Psoas muscle (tissue), 7 donors: ENCODE measurements at regions not wholly inside any gene's neighbourhood (a gene's known extent, or its start where the extent isn't known, plus 50 kb on each side); places are given as distances from the start of the nearest gene placed in this dataset.

Source experiments
- ATAC-seq, 4 donors: fragments of 200-7000 bp; cut with Tn5 transposase; one replicate each; pipeline ENCODE4 v1.9.1; 2020; ENCODE audit warnings: moderate library complexity in 3 of 4, mild to moderate bottlenecking in 2 of 4
- DNase-seq, 2 donors: peaks; one replicate each; pipeline ENCODE4 v3.0.0-alpha.2; 2020
- H3K27ac ChIP-seq: fragments of 200-600 bp; one replicate; pipeline ENCODE4 v1.8.0; 2022
- H3K27me3 ChIP-seq, 3 donors: fragments of 200-600 bp in 1 of 3; one replicate each; pipeline versions ENCODE4 v1.6.1 to v1.8.0; 2013 to 2022; ENCODE audit warnings: low read length in 2 of 3, mild to moderate bottlenecking in 2 of 3, moderate library complexity in 1 of 3; ENCODE audit not compliant: insufficient read depth in 3 of 3
- H3K36me3 ChIP-seq, 2 donors: fragments of 200-600 bp in 1 of 2; one replicate each; pipeline versions ENCODE4 v1.6.1 to v1.8.0; 2013 to 2022; ENCODE audit warnings: low read depth in 1 of 2, mild to moderate bottlenecking in 1 of 2, moderate library complexity in 1 of 2; ENCODE audit not compliant: insufficient read depth in 1 of 2
- H3K4me1 ChIP-seq: fragments of 200-600 bp; one replicate; pipeline ENCODE4 v1.8.0; 2022
- H3K4me3 ChIP-seq: fragments of 200-600 bp; one replicate; pipeline ENCODE4 v1.8.0; 2022; ENCODE audit warnings: mild to moderate bottlenecking
- H3K9me3 ChIP-seq: fragments of 200-600 bp; one replicate; pipeline ENCODE4 v1.8.0; 2022
- CTCF ChIP-seq: fragments of 200-600 bp; IDR thresholded peaks from one replicate; pipeline ENCODE4 v1.8.0; 2022; ENCODE audit warnings: antibody characterized with exemption
- WGBS, 3 donors: extraction: QIAGEN DNeasy Blood & Tissue Kit; methylation state at CpG; one replicate each; pipeline versions ENCODE4 v1.1.6 to v1.1.7; 2013; 5-methylcytosine and 5-hydroxymethylcytosine counted together
- intact Hi-C, 2 donors: fragments of 100-400 bp; cut with DNase I; formaldehyde crosslinking; loops; one replicate each; pipeline versions ENCODE4 v1.11.0 to v1.14.2; 2022
- donor health status: healthy with polysubstance abuse.
- donor health status: DM: no; HTN: no; CAD: no; lungs with moderate emphysema.
- donor health status: Bipolar disorder and iron deficiency.
- donor health status: healthy.
- donor health status: DM: yes; HTN: yes; CAD: no.
- donor health status: DM: no; HTN: no; CAD: no.
- donor health status: DM: yes; HTN: yes; CAD: no.

GRCh38 chr7:136130511-136131303 is 153.5 kb upstream of the MTPN start:
- intact Hi-C loops: no loop called here
- Histone ChIP-seq H3K36me3 (no peaks in the 10 kb centered on the region), H3K9me3 (no peaks in the 10 kb centered on the region), H3K27ac (no peak overlapping the region), H3K4me1 (no peaks in the 10 kb centered on the region), H3K4me3 (no peak overlapping the region), H3K27me3 (peaks cover 0 to 3% (median 0%) of the 10 kb centered on the region in 3 donors)
- 83 to 85% (median 85%) methylated on average over 6 of the region's 6 CpGs for WGBS, 3 donors
- TF ChIP-seq CTCF: no peak
- ATAC-seq: no peak
- DNase-seq: no peak

GRCh38 chr7:136128050-136128449 is 150.9 kb upstream of the MTPN start:
- H3K4me3 ChIP-seq: no peak overlapping the region
- TF ChIP-seq CTCF: no peak
- WGBS, 3 donors: 60 to 81% (median 74%) methylated on average over 3 of the region's 3 CpGs
- no peaks in the 10 kb centered on the region for H3K9me3 ChIP-seq
- peaks cover 0 to 3% (median 0%) of the 10 kb centered on the region in 3 donors for H3K27me3 ChIP-seq
- H3K4me1 ChIP-seq: no peaks in the 10 kb centered on the region
- H3K36me3 ChIP-seq: no peaks in the 10 kb centered on the region
- DNase-seq (no peak), ATAC-seq (no peak)
- intact Hi-C loops: no loop called here
- H3K27ac ChIP-seq: no peak overlapping the region

- DNase-seq (no peak), ATAC-seq (no peak)
- no peaks in the 10 kb centered on the region for H3K9me3 ChIP-seq
- intact Hi-C loops: no loop called here
- no peak overlapping the region for H3K27ac ChIP-seq
- H3K27me3 ChIP-seq: peaks cover 0 to 3% (median 0%) of the 10 kb centered on the region in 3 donors
- TF ChIP-seq CTCF: no peak
- no peaks in the 10 kb centered on the region for H3K36me3 ChIP-seq
- WGBS, 3 donors: 71 to 84% (median 74%) methylated on average over 3 of the region's 3 CpGs
- H3K4me1 ChIP-seq: no peaks in the 10 kb centered on the region
- H3K4me3 ChIP-seq: no peak overlapping the region
These were observed 146.2 kb upstream of the MTPN start for GRCh38 chr7:136123352-136123751.

GRCh38 chr7:136122026-136122425 is 144.9 kb upstream of the MTPN start:
- H3K4me3 ChIP-seq: no peak overlapping the region
- H3K36me3 ChIP-seq: no peaks in the 10 kb centered on the region
- H3K9me3 ChIP-seq: no peaks in the 10 kb centered on the region
- TF ChIP-seq CTCF: no peak
- DNase-seq: no peak
- H3K27me3 ChIP-seq: peaks cover 0 to under 1% (median 0%) of the 10 kb centered on the region in 3 donors
- no peak for ATAC-seq
- H3K27ac ChIP-seq: no peak overlapping the region
- intact Hi-C loops: no loop called here
- no peaks in the 10 kb centered on the region for H3K4me1 ChIP-seq
- WGBS, 3 donors: 31 to 48% (median 34%) methylated on average over 1 of the region's 1 CpG

- Histone ChIP-seq H3K4me3 (no peak overlapping the region), H3K9me3 (no peaks in the 10 kb centered on the region)
These were observed 140.4 kb upstream of the MTPN start for GRCh38 chr7:136117539-136117938.

More at GRCh38 chr7:136117539-136117938, 140.4 kb upstream of the MTPN start:
- ATAC-seq (no peak), DNase-seq (no peak)
- H3K27me3 ChIP-seq: peaks cover 0 to 2% (median 0%) of the 10 kb centered on the region in 3 donors
- no peaks in the 10 kb centered on the region for H3K4me1 ChIP-seq
- TF ChIP-seq CTCF: no peak
- intact Hi-C loops: no loop called here
- no peak overlapping the region for H3K27ac ChIP-seq
- WGBS, 3 donors: 87 to 96% (median 93%) methylated on average over 7 of the region's 7 CpGs
- no peaks in the 10 kb centered on the region for H3K36me3 ChIP-seq
